ENCODE measurements at regions not wholly inside any gene's neighbourhood (a gene's known extent, or its start where the extent isn't known, plus 50 kb on each side); places are given as distances from the start of the nearest gene placed in this dataset.

GRCh38 chr15:70250208-70251201, 152.8 kb upstream of the TLE3 start:
- DNase-seq (ENCODE audit: low read depth) = no peak

- no peak for DNase-seq (ENCODE audit: low read depth)
Measured at GRCh38 chr15:70249616-70250015, 151.9 kb upstream of the TLE3 start.

GRCh38 chr15:70248116-70249025, 150.7 kb upstream of the TLE3 start:
- no peak for DNase-seq (ENCODE audit: low read depth)

GRCh38 chr15:70247281-70247680, 149.6 kb upstream of the TLE3 start:
- no peak for DNase-seq (ENCODE audit: low read depth)

GRCh38 chr15:70246623-70247220, 149.0 kb upstream of the TLE3 start:
- no peak for DNase-seq (ENCODE audit: low read depth)

- peak; percentile 66 for DNase-seq (ENCODE audit: low read depth)
Measured at GRCh38 chr15:70245932-70246622, 148.4 kb upstream of the TLE3 start.

GRCh38 chr15:70244978-70245542, 147.3 kb upstream of the TLE3 start:
- DNase-seq (ENCODE audit: low read depth) = no peak

- peak; percentile 8 for DNase-seq (ENCODE audit: low read depth)
Measured at GRCh38 chr15:70243686-70244540, 146.2 kb upstream of the TLE3 start.

GRCh38 chr15:70242951-70243685, 145.4 kb upstream of the TLE3 start:
- no peak for DNase-seq (ENCODE audit: low read depth)

GRCh38 chr15:70241561-70242320, 144.0 kb upstream of the TLE3 start:
- no peak for DNase-seq (ENCODE audit: low read depth)

GRCh38 chr15:70240820-70241430, 143.2 kb upstream of the TLE3 start:
- no peak for DNase-seq (ENCODE audit: low read depth)

GRCh38 chr15:70240082-70240481, 142.4 kb upstream of the TLE3 start:
- DNase-seq (ENCODE audit: low read depth) = no peak

GRCh38 chr15:70238917-70239316, 141.2 kb upstream of the TLE3 start:
- no peak for DNase-seq (ENCODE audit: low read depth)

GRCh38 chr15:70237626-70238025, 139.9 kb upstream of the TLE3 start:
- peak; percentile 22 for DNase-seq (ENCODE audit: low read depth)

- peak; percentile 74 for DNase-seq (ENCODE audit: low read depth)
Measured at GRCh38 chr15:70236341-70237086, 138.8 kb upstream of the TLE3 start.

GRCh38 chr15:70235347-70235746, 137.6 kb upstream of the TLE3 start:
- peak; percentile 39 for DNase-seq (ENCODE audit: low read depth)

- DNase-seq (ENCODE audit: low read depth) = peak; percentile 78
Measured at GRCh38 chr15:70234256-70234905, 136.7 kb upstream of the TLE3 start.

Data from M059J (cell line).